ENCODE measurements at regions not wholly inside any gene's neighbourhood (a gene's known extent, or its start where the extent isn't known, plus 50 kb on each side); places are given as distances from the start of the nearest gene placed in this dataset.

DNA sequence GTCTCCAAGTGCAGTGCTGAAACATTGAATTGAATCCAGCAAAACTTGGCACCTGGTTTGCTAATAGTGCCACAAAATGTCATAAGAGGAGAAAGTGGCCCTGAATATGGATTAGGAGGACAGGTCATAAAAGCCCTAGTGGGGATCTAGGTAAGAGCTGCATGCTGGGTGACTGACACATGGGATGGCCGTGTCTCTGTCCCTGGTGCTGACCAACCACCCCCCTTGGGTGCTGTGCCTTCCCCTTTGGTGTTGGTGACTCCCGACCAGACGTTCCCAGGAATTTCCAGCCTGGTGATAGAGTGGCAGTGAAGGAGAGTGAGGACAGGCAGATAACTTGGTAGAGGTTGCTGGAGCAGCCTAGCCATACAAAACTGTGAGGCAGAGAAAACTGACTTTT, 142.8 kb downstream of the VRK1 start:
- TF ChIP-seq, protein P1, sequence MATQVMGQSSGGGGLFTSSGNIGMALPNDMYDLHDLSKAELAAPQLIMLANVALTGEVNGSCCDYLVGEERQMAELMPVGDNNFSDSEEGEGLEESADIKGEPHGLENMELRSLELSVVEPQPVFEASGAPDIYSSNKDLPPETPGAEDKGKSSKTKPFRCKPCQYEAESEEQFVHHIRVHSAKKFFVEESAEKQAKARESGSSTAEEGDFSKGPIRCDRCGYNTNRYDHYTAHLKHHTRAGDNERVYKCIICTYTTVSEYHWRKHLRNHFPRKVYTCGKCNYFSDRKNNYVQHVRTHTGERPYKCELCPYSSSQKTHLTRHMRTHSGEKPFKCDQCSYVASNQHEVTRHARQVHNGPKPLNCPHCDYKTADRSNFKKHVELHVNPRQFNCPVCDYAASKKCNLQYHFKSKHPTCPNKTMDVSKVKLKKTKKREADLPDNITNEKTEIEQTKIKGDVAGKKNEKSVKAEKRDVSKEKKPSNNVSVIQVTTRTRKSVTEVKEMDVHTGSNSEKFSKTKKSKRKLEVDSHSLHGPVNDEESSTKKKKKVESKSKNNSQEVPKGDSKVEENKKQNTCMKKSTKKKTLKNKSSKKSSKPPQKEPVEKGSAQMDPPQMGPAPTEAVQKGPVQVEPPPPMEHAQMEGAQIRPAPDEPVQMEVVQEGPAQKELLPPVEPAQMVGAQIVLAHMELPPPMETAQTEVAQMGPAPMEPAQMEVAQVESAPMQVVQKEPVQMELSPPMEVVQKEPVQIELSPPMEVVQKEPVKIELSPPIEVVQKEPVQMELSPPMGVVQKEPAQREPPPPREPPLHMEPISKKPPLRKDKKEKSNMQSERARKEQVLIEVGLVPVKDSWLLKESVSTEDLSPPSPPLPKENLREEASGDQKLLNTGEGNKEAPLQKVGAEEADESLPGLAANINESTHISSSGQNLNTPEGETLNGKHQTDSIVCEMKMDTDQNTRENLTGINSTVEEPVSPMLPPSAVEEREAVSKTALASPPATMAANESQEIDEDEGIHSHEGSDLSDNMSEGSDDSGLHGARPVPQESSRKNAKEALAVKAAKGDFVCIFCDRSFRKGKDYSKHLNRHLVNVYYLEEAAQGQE (IDR thresholded peaks at IDR 0.05; ENCODE audit: insufficient replicate concordance, low read depth) = peak; percentile 94
- TF ChIP-seq, protein P2, sequence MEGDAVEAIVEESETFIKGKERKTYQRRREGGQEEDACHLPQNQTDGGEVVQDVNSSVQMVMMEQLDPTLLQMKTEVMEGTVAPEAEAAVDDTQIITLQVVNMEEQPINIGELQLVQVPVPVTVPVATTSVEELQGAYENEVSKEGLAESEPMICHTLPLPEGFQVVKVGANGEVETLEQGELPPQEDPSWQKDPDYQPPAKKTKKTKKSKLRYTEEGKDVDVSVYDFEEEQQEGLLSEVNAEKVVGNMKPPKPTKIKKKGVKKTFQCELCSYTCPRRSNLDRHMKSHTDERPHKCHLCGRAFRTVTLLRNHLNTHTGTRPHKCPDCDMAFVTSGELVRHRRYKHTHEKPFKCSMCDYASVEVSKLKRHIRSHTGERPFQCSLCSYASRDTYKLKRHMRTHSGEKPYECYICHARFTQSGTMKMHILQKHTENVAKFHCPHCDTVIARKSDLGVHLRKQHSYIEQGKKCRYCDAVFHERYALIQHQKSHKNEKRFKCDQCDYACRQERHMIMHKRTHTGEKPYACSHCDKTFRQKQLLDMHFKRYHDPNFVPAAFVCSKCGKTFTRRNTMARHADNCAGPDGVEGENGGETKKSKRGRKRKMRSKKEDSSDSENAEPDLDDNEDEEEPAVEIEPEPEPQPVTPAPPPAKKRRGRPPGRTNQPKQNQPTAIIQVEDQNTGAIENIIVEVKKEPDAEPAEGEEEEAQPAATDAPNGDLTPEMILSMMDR (IDR thresholded peaks at IDR 0.05; ENCODE audit: insufficient read depth, low read length) = no peak
- TF ChIP-seq POLR2AphosphoS5 (IDR thresholded peaks at IDR 0.05; ENCODE audit: low read depth) = no peak
- TF ChIP-seq SPI1 (IDR thresholded peaks at IDR 0.05; ENCODE audit: borderline replicate concordance, low read depth) = no peak
